ENCODE measurements at regions not wholly inside any gene's neighbourhood (a gene's known extent, or its start where the extent isn't known, plus 50 kb on each side); places are given as distances from the start of the nearest gene placed in this dataset.

DNA sequence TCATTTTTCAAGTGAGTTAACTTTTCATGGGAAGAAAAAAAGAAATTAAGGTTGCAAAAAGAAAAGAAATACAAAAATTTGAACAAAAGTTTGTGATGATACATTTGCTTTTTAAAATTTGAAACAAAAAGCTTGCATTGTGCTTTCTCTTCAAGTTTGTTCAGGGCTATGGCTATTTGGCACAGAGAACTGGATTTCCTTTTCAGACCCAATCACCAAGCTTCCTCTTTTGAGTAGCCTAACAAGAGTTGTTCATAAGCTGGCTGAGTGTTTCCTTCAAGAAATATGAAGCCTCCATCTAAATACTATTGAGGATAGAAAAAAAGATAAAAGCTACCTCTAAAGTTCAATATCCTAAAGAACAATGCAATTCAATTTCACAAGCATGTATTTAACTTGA, 787.8 kb downstream of the LIG4 start:
- no peak for FAIRE-seq
- CTCF ChIA-PET (ENCODE audit: low intra/inter-chr PET ratio), result no interaction called here
- BruUV-seq (replicated peaks), result no TSS peak
- TF ChIP-seq, protein P1, sequence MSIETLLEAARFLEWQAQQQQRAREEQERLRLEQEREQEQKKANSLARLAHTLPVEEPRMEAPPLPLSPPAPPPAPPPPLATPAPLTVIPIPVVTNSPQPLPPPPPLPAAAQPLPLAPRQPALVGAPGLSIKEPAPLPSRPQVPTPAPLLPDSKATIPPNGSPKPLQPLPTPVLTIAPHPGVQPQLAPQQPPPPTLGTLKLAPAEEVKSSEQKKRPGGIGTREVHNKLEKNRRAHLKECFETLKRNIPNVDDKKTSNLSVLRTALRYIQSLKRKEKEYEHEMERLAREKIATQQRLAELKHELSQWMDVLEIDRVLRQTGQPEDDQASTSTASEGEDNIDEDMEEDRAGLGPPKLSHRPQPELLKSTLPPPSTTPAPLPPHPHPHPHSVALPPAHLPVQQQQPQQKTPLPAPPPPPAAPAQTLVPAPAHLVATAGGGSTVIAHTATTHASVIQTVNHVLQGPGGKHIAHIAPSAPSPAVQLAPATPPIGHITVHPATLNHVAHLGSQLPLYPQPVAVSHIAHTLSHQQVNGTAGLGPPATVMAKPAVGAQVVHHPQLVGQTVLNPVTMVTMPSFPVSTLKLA (conservative IDR thresholded peaks at IDR 0.05), result no peak
- TF ChIP-seq TCFL5 (CRISPR knock-in tag; conservative IDR thresholded peaks at IDR 0.05), result no peak
- TF ChIP-seq, protein P2, sequence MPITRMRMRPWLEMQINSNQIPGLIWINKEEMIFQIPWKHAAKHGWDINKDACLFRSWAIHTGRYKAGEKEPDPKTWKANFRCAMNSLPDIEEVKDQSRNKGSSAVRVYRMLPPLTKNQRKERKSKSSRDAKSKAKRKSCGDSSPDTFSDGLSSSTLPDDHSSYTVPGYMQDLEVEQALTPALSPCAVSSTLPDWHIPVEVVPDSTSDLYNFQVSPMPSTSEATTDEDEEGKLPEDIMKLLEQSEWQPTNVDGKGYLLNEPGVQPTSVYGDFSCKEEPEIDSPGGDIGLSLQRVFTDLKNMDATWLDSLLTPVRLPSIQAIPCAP (CRISPR knock-in tag; IDR thresholded peaks at IDR 0.05; ENCODE audit: borderline replicate concordance), result no peak
- TF ChIP-seq ZNF384 (IDR thresholded peaks at IDR 0.05; ENCODE audit: low read depth, low read length), result no peak
- no peak for TF ChIP-seq ZNF133 (CRISPR knock-in tag; IDR thresholded peaks at IDR 0.05)
- TF ChIP-seq ZNF766 (CRISPR knock-in tag; conservative IDR thresholded peaks at IDR 0.05), result no peak
- TF ChIP-seq, protein P3, sequence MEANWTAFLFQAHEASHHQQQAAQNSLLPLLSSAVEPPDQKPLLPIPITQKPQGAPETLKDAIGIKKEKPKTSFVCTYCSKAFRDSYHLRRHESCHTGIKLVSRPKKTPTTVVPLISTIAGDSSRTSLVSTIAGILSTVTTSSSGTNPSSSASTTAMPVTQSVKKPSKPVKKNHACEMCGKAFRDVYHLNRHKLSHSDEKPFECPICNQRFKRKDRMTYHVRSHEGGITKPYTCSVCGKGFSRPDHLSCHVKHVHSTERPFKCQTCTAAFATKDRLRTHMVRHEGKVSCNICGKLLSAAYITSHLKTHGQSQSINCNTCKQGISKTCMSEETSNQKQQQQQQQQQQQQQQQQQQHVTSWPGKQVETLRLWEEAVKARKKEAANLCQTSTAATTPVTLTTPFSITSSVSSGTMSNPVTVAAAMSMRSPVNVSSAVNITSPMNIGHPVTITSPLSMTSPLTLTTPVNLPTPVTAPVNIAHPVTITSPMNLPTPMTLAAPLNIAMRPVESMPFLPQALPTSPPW (CRISPR knock-in tag; IDR thresholded peaks at IDR 0.05), result no peak
- TF ChIP-seq, protein P4, sequence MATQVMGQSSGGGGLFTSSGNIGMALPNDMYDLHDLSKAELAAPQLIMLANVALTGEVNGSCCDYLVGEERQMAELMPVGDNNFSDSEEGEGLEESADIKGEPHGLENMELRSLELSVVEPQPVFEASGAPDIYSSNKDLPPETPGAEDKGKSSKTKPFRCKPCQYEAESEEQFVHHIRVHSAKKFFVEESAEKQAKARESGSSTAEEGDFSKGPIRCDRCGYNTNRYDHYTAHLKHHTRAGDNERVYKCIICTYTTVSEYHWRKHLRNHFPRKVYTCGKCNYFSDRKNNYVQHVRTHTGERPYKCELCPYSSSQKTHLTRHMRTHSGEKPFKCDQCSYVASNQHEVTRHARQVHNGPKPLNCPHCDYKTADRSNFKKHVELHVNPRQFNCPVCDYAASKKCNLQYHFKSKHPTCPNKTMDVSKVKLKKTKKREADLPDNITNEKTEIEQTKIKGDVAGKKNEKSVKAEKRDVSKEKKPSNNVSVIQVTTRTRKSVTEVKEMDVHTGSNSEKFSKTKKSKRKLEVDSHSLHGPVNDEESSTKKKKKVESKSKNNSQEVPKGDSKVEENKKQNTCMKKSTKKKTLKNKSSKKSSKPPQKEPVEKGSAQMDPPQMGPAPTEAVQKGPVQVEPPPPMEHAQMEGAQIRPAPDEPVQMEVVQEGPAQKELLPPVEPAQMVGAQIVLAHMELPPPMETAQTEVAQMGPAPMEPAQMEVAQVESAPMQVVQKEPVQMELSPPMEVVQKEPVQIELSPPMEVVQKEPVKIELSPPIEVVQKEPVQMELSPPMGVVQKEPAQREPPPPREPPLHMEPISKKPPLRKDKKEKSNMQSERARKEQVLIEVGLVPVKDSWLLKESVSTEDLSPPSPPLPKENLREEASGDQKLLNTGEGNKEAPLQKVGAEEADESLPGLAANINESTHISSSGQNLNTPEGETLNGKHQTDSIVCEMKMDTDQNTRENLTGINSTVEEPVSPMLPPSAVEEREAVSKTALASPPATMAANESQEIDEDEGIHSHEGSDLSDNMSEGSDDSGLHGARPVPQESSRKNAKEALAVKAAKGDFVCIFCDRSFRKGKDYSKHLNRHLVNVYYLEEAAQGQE (IDR thresholded peaks at IDR 0.05; ENCODE audit: borderline replicate concordance), result no peak
- TF ChIP-seq, protein P4 (CRISPR knock-in tag; IDR thresholded peaks at IDR 0.05; ENCODE audit: low read depth), result no peak

More for the DNA sequence above, 787.8 kb downstream of the LIG4 start:
- Histone ChIP-seq H3K27ac (ENCODE audit: extremely low read depth, low read depth, low read length) (no peak overlapping the region), H3K4me3 (no peak overlapping the region), H3K9me3 (replicated peaks; ENCODE audit: control insufficient read depth, insufficient read depth, low read depth, low read length) (no peaks in the 10 kb centered on the region), H3K4me1 (replicated peaks in 1 of 2; ENCODE audit: control insufficient read depth in 2 of 2, insufficient read depth in 2 of 2, low read length in 2 of 2) (no peaks in the 10 kb centered on the region), H4K20me1 (replicated peaks; ENCODE audit: control insufficient read depth, insufficient read depth, low read length) (no peaks in the 10 kb centered on the region), H3K36me3 (ENCODE audit: control insufficient read depth, insufficient read depth, low read length) (no peaks in the 10 kb centered on the region), H3K79me2 (ENCODE audit: control insufficient read depth, insufficient read depth, low read length) (no peaks in the 10 kb centered on the region), H3K9ac (ENCODE audit: insufficient read depth in 1 of 2, low read depth in 2 of 2, low read length in 2 of 2) (no peak overlapping the region), H3K4me2 (ENCODE audit: insufficient read depth, low read length) (no peak overlapping the region), H3K9me1 (ENCODE audit: control insufficient read depth, insufficient read depth, low read length) (no peaks in the 10 kb centered on the region), H3K27me3 (ENCODE audit: control insufficient read depth in 2 of 2, insufficient read depth in 2 of 2, low read length in 2 of 2) (no peaks in the 10 kb centered on the region), H2AFZ (ENCODE audit: low read depth, low read length) (no peak overlapping the region)
- DNase-seq (ENCODE audit: extremely low read depth in 1 of 4, low spot score in 3 of 4) (no peak), ATAC-seq (no peak)
- in situ Hi-C loops (cut with MboI), result no loop called here
- POLR2A ChIA-PET, result no interaction called here
- intact Hi-C loops (cut with micrococcal nuclease), result no loop called here

Measured in K562 (cell line).